ENCODE measurements at regions not wholly inside any gene's neighbourhood (a gene's known extent, or its start where the extent isn't known, plus 50 kb on each side); places are given as distances from the start of the nearest gene placed in this dataset.

- H3K4me3 ChIP-seq (ENCODE audit: insufficient read depth, low read depth, low read length), result no peak overlapping the region
- H3K4me3 Mint-ChIP-seq (ENCODE audit: unreplicated experiment), result no peak overlapping the region
- FAIRE-seq (no peak), DNase-seq (ENCODE audit: low read depth) (no peak)
- TF ChIP-seq, protein P1, sequence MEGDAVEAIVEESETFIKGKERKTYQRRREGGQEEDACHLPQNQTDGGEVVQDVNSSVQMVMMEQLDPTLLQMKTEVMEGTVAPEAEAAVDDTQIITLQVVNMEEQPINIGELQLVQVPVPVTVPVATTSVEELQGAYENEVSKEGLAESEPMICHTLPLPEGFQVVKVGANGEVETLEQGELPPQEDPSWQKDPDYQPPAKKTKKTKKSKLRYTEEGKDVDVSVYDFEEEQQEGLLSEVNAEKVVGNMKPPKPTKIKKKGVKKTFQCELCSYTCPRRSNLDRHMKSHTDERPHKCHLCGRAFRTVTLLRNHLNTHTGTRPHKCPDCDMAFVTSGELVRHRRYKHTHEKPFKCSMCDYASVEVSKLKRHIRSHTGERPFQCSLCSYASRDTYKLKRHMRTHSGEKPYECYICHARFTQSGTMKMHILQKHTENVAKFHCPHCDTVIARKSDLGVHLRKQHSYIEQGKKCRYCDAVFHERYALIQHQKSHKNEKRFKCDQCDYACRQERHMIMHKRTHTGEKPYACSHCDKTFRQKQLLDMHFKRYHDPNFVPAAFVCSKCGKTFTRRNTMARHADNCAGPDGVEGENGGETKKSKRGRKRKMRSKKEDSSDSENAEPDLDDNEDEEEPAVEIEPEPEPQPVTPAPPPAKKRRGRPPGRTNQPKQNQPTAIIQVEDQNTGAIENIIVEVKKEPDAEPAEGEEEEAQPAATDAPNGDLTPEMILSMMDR (IDR thresholded peaks at IDR 0.05; ENCODE audit: insufficient read depth, low read depth, low read length), result no peak
- no peak for TF ChIP-seq EZH2 (IDR thresholded peaks at IDR 0.05; ENCODE audit: insufficient read depth, low read length)
- peaks cover 23% of the 10 kb centered on the region for H3K27me3 Mint-ChIP-seq (ENCODE audit: low read depth, unreplicated experiment)
- no peaks in the 10 kb centered on the region for H3K9me3 ChIP-seq (ENCODE audit: insufficient read depth, low read depth, low read length)
- no peak overlapping the region for H2AFZ ChIP-seq (ENCODE audit: low read depth, low read length)
- H3K36me3 Mint-ChIP-seq (ENCODE audit: low read depth, unreplicated experiment), result no peaks in the 10 kb centered on the region
- H3K4me2 ChIP-seq (ENCODE audit: low read length), result no peak overlapping the region
- no peak overlapping the region for H3K9ac ChIP-seq (ENCODE audit: low read length)
- no peak overlapping the region for H3K27ac Mint-ChIP-seq (ENCODE audit: unreplicated experiment)
- no peaks in the 10 kb centered on the region for H3K4me1 Mint-ChIP-seq (ENCODE audit: low read depth, unreplicated experiment)
- H3K27me3 ChIP-seq (ENCODE audit: insufficient read depth, low read length), result no peaks in the 10 kb centered on the region
- no peaks in the 10 kb centered on the region for H3K9me3 Mint-ChIP-seq (ENCODE audit: unreplicated experiment)
- no peaks in the 10 kb centered on the region for H3K79me2 ChIP-seq (ENCODE audit: insufficient read depth, low read length)
- no peaks in the 10 kb centered on the region for H3K4me1 ChIP-seq (ENCODE audit: insufficient read depth, low read length)
- H3K27ac ChIP-seq (ENCODE audit: low read depth, low read length), result no peak overlapping the region
- no peaks in the 10 kb centered on the region for H3K36me3 ChIP-seq (ENCODE audit: insufficient read depth, low read length)
- H4K20me1 ChIP-seq (ENCODE audit: insufficient read depth, low read length), result no peaks in the 10 kb centered on the region
Observed at GRCh38 chr21:32192291-32193097, 86.4 kb downstream of the MIS18A start.

GRCh38 chr21:32190493-32191144, 88.2 kb downstream of the MIS18A start:
- Mint-ChIP-seq H3K36me3 (ENCODE audit: low read depth, unreplicated experiment) (no peaks in the 10 kb centered on the region), H3K27ac (ENCODE audit: unreplicated experiment) (no peak overlapping the region), H3K4me1 (ENCODE audit: low read depth, unreplicated experiment) (no peaks in the 10 kb centered on the region), H3K4me3 (ENCODE audit: unreplicated experiment) (no peak overlapping the region), H3K9me3 (ENCODE audit: unreplicated experiment) (peaks cover 2% of the 10 kb centered on the region), H3K27me3 (ENCODE audit: low read depth, unreplicated experiment) (peaks cover 24% of the 10 kb centered on the region)
- H3K27me3 ChIP-seq (ENCODE audit: insufficient read depth, low read length), result no peaks in the 10 kb centered on the region
- no peaks in the 10 kb centered on the region for H3K4me1 ChIP-seq (ENCODE audit: insufficient read depth, low read length)
- H3K4me2 ChIP-seq (ENCODE audit: low read length), result no peak overlapping the region
- no peak overlapping the region for H3K4me3 ChIP-seq (ENCODE audit: insufficient read depth, low read depth, low read length)
- H3K27ac ChIP-seq (ENCODE audit: low read depth, low read length), result no peak overlapping the region
- H2AFZ ChIP-seq (ENCODE audit: low read depth, low read length), result no peak overlapping the region
- H4K20me1 ChIP-seq (ENCODE audit: insufficient read depth, low read length), result no peaks in the 10 kb centered on the region
- no peak for FAIRE-seq
- H3K9ac ChIP-seq (ENCODE audit: low read length), result no peak overlapping the region
- no peaks in the 10 kb centered on the region for H3K36me3 ChIP-seq (ENCODE audit: insufficient read depth, low read length)
- no peak for TF ChIP-seq EZH2 (IDR thresholded peaks at IDR 0.05; ENCODE audit: insufficient read depth, low read length)
- TF ChIP-seq, protein P1 (IDR thresholded peaks at IDR 0.05; ENCODE audit: insufficient read depth, low read depth, low read length), result no peak
- no peak for DNase-seq (ENCODE audit: low read depth)
- no peaks in the 10 kb centered on the region for H3K9me3 ChIP-seq (ENCODE audit: insufficient read depth, low read depth, low read length)
- no peaks in the 10 kb centered on the region for H3K79me2 ChIP-seq (ENCODE audit: insufficient read depth, low read length)
